Adipocyte (in vitro differentiated cells): ENCODE measurements at regions not wholly inside any gene's neighbourhood (a gene's known extent, or its start where the extent isn't known, plus 50 kb on each side); places are given as distances from the start of the nearest gene placed in this dataset.
"Not testable (repeated sequence)": the region's sequence is repeated elsewhere in the genome, so short reads cannot be mapped to it uniquely, and the experiment has no call there.

Experiments
- DNase-seq: peaks from one replicate; pipeline ENCODE4 v3.0.0-alpha.2; 2015; ENCODE audit warnings: low read depth
- H3K27me3 ChIP-seq: replicated peaks from 2 replicates; pipeline ENCODE4 v1.7.0; 2013; ENCODE audit warnings: mild to moderate bottlenecking, low read length, moderate library complexity; ENCODE audit not compliant: control insufficient read depth, insufficient read depth
- H3K36me3 ChIP-seq: 2 replicates; pipeline ENCODE4 v1.7.0; 2013; ENCODE audit warnings: low read length, mild to moderate bottlenecking, moderate library complexity; ENCODE audit not compliant: control insufficient read depth, insufficient read depth, severe bottlenecking
- H3K4me1 ChIP-seq: 2 replicates; pipeline ENCODE4 v1.7.0; 2013; ENCODE audit warnings: mild to moderate bottlenecking, low read length, moderate library complexity; ENCODE audit not compliant: control insufficient read depth, insufficient read depth
- H3K4me3 ChIP-seq: 2 replicates; pipeline ENCODE4 v1.7.0; 2013; ENCODE audit warnings: mild to moderate bottlenecking, low read length, moderate library complexity
- H3K9ac ChIP-seq: 2 replicates; pipeline ENCODE4 v1.7.0; 2013; ENCODE audit warnings: mild to moderate bottlenecking, low read length, moderate library complexity
- H3K9me3 ChIP-seq: 2 replicates; pipeline ENCODE4 v1.7.0; 2013; ENCODE audit warnings: mild to moderate bottlenecking, low read length, moderate library complexity; ENCODE audit not compliant: control insufficient read depth

DNA sequence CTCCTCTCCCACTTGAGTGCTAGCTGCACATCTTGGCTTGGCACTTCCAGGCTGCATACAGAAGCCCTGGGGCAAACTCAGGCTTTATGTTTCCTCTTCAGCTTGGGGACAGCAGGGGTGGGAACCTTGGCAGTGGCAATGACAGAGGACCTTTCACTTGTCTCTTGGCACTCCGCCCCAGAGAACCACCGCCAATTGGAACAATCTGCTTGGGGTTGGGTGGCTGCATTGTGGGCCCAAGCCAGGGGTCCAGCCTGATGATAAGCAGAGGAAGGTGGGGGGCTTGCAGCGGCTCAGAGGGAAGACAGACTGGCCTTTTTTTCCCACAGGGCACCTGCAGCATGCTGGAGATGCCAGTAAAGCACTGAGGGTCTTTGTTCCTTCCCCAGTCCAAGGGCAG lies 179.0 kb upstream of the NMUR2 start:
- Histone ChIP-seq H3K9me3 (no peaks in the 10 kb centered on the region), H3K9ac (no peak overlapping the region), H3K4me3 (no peak overlapping the region), H3K36me3 (no peaks in the 10 kb centered on the region), H3K27me3 (no peaks in the 10 kb centered on the region), H3K4me1 (no peaks in the 10 kb centered on the region)
- DNase-seq: no peak

DNA sequence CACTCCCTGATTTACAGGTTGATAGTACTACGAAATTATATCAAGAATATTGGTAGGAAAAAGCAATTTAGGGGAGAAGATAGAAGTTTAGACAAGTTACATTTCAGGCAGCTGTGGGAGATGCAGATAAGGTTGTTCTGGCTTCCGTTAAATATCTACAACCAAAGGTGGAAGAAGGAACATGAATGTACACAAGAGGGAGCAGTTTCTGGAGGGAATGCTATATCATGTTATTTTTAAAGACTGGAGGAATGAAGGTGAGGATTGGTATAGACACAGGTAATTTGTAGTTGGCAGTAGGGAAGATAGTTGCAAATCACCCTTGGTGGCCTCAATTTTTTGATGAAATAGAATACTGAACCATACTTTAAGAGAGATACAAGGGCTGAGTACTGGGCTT lies 187.3 kb upstream of the NMUR2 start:
- Histone ChIP-seq H3K9ac (no peak overlapping the region), H3K27me3 (no peaks in the 10 kb centered on the region), H3K4me3 (no peak overlapping the region), H3K36me3 (no peaks in the 10 kb centered on the region), H3K4me1 (no peaks in the 10 kb centered on the region), H3K9me3 (no peaks in the 10 kb centered on the region)
- DNase-seq: no peak

DNA sequence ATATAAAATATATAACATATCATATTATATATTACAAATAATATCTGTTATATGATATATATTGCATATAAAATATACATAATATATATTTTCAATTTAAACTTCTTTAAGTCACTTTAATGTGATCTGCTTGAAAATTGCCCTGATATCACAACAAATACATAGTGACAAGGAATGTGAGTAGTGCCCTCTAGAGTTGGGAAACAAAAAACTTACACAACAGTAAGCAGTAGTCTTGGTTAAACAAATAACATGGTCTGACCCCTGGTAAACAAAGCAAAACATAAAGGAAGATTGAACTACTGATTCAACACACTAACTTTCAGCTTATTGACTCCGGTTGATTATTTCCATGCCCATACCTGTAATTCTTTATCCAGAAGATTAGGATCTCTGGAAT lies 188.3 kb upstream of the NMUR2 start:
- no peaks in the 10 kb centered on the region for H3K27me3 ChIP-seq
- H3K9ac ChIP-seq: no peak overlapping the region
- no peak overlapping the region for H3K4me3 ChIP-seq
- H3K36me3 ChIP-seq: no peaks in the 10 kb centered on the region
- no peaks in the 10 kb centered on the region for H3K4me1 ChIP-seq
- no peak for DNase-seq
- H3K9me3 ChIP-seq: no peaks in the 10 kb centered on the region

DNA sequence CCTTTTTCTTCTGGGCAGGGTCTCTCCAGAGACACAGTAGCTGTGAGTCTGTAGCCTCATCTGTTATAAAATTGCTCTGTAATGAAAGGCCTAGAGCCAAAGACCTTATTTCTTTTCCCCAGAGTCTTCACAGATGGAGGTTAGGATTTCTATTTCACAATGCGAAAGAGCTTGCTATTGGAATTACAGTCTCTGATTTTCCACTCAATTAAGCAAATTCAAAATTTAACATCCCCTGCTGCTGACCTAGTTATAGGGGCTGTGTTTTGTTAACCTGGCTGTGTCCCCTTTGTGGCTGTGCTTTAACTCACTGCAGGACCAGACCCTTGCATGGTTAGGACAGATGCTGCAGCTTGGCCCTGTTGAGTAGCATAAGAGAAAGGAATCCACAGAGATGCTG lies 190.3 kb upstream of the NMUR2 start:
- no peaks in the 10 kb centered on the region for H3K36me3 ChIP-seq

DNA sequence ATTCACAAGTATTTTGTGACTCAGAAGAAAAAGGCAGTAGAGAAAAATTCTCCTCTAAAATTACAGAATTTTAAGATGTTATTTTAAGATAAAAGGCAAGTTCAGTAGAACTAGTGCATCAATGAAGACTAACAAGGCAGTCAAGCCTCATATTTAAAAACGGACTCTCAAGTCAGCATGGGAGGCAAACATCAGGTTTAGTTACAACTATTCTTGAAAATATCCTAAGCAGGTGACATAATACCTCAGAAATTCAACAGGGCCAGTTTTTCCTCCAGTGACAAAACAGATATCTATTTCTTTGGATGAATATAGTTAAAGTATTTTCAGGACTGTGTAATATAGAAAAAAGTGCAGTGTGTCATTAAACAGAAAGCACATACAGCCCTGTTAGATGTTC lies 194.0 kb upstream of the NMUR2 start:
- H3K4me1 ChIP-seq: no peaks in the 10 kb centered on the region
- no peaks in the 10 kb centered on the region for H3K36me3 ChIP-seq
- H3K4me3 ChIP-seq: no peak overlapping the region
- no peak overlapping the region for H3K9ac ChIP-seq
- no peaks in the 10 kb centered on the region for H3K27me3 ChIP-seq
- no peak for DNase-seq
- H3K9me3 ChIP-seq: no peaks in the 10 kb centered on the region

More for the DNA sequence above, 190.3 kb upstream of the NMUR2 start:
- no peaks in the 10 kb centered on the region for H3K27me3 ChIP-seq
- no peak overlapping the region for H3K9ac ChIP-seq
- DNase-seq: no peak
- no peak overlapping the region for H3K4me3 ChIP-seq
- H3K9me3 ChIP-seq: no peaks in the 10 kb centered on the region
- no peaks in the 10 kb centered on the region for H3K4me1 ChIP-seq

DNA sequence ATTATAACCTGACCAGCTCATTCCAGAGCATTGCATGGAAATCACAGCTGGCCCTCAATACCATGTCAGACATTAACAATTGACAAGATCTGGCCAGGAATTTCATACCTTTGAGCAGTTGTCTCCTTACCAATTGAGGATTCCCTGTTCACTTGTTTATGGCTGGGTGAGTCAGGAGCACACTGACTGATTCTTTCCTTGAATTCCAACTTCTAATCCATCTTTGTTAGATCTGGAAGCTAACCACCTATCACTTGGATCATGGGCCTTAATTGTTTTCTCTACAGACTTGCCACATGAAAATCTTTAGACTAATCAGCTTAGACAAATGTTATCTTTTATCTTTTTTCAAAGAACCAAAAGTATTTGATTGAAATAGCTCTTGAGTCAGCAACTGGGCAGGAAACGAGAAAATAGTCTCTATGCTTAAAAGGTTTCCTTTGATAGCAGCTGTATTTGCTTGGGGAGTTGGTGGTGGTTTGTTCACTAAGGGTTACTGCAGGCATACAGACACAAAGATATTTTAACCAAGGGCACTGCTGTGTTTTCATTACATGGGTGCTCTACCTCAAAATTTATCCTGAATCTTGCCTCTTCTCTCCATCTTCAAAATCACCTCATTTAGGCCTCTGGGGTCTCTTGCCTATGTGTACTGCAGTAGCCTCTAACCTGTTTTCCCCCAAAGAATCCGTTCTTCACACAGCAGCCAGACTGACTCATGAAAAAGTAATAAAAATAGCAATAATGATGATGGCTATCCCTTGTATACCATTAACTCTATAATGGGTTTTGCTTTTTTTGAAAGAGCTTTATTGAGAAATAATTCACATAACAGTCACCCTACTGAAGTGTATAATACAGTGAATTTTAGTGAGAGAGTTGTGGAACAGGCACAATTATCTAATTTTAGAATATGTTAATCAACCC lies 197.0 kb upstream of the NMUR2 start:
- no peak overlapping the region for H3K4me3 ChIP-seq
- H3K4me1 ChIP-seq: no peaks in the 10 kb centered on the region
- no peaks in the 10 kb centered on the region for H3K9me3 ChIP-seq
- DNase-seq: no peak
- no peaks in the 10 kb centered on the region for H3K27me3 ChIP-seq
- H3K36me3 ChIP-seq: no peaks in the 10 kb centered on the region
- H3K9ac ChIP-seq: no peak overlapping the region

DNA sequence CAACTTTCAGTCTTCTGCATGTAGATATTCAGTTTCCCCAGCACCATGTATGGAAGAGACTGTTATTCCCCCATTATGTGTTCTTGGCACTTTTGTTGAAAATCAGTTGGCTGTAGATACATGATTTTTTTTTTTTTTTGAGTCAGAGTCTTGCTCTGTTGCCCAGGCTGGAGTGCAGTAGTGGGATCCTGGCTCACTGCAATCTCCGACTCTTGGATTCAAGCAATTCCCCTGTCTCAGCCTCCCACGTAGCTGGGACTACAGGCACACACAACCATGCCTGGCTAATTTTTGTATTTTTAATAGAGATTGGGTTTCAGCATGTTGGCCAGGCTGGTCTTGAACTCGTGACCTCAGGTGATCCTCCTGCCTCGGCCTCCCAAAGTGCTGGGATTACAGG lies 201.0 kb upstream of the NMUR2 start:
- H3K36me3 ChIP-seq, H3K4me3 ChIP-seq: not testable (repeated sequence)

DNA sequence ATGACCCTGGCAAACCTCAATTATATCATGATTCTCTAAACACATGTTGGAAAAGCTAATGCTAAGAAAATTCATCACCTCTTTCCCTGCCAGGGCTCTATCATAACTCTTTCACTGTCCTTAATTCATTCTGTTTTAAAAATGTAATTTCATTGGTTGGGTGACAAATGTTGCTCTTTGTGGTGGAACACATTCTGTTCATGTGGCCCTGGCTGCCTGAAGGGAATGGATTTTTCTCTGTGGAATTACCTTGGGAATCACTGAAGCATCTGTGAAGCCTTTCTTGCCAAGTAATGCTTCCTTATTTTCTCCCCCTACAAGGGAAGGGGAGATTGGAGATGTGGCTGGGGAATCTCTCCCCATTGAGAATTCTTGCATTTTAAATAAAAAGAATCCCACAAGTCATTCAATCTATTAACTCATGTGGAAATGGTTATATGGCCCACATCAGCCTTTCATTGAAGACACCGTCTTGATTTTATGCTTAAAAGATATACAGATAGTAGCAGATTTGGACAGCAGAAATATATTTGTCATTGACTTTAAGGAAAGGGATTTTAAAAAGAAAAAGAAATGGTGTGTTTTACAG lies 201.8 kb upstream of the NMUR2 start:
- H3K4me3 ChIP-seq: no peak overlapping the region

More for the DNA sequence above, 201.0 kb upstream of the NMUR2 start:
- H3K27me3 ChIP-seq, H3K4me1 ChIP-seq, DNase-seq, H3K9ac ChIP-seq, H3K9me3 ChIP-seq: not testable (repeated sequence)

DNA sequence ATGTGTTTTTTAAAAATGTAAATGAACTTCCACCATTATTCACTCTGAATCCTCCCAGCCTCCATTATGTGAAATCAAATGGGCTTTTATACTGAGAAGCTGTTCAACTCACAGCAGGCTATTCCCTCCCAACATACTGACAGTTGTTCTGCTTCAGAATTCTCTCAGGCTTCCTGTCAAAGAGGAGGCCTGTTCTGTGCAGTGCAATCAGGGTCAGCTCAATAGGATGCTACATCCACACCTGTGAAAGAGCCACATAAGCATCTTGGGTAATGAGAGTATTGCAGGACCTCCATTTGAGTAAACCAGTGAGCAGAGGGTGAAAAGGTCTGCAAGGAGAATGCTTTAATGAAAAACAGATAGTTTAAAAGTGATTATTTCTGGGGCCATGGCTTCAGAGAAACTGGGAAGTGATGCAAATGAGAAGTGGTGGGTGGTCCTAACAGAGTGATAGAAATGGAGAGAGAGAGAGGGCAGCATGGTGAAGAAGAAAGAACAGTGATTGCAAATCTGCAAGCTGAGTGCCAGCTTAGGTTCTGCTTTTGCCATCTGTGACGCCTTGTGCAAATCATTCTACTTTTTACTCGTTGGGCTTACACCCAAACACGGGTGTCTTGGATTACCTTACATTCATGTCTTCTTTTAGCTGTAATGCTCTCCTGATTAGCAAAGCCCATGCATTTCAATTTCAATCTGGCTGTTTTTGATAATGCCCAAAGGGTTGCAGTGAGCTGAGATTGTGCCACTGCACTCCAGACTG lies 202.5 kb upstream of the NMUR2 start:
- DNase-seq: no peak

More for the DNA sequence above, 201.8 kb upstream of the NMUR2 start:
- Histone ChIP-seq H3K27me3 (no peaks in the 10 kb centered on the region), H3K9ac (no peak overlapping the region), H3K36me3 (no peaks in the 10 kb centered on the region), H3K9me3 (no peaks in the 10 kb centered on the region), H3K4me1 (no peaks in the 10 kb centered on the region)
- no peak for DNase-seq

DNA sequence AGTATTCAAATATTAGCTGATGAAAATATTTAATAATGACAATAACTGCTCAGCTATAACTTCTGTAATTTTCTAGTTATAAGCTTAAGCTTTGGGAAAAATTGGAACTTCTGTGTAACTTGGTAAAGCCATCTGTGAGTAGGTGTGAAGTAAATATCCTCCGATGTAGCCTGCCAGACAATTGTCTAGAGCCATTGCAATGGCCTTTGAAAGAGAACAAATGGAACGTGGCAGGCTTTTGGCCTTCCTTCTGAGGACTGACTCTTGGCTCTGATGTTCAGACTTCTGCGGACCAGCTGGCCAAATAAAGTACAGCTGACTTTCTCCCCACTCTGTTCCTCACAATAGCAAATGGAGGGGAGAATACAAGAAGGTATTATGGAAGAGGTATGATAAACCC lies 203.4 kb upstream of the NMUR2 start:
- Histone ChIP-seq H3K4me1 (no peaks in the 10 kb centered on the region), H3K36me3 (no peaks in the 10 kb centered on the region), H3K27me3 (no peaks in the 10 kb centered on the region), H3K4me3 (no peak overlapping the region), H3K9me3 (no peaks in the 10 kb centered on the region), H3K9ac (no peak overlapping the region)
- DNase-seq: no peak

More for the DNA sequence above, 202.5 kb upstream of the NMUR2 start:
- no peak overlapping the region for H3K4me3 ChIP-seq
- no peaks in the 10 kb centered on the region for H3K4me1 ChIP-seq
- no peaks in the 10 kb centered on the region for H3K9me3 ChIP-seq
- no peaks in the 10 kb centered on the region for H3K27me3 ChIP-seq
- no peak overlapping the region for H3K9ac ChIP-seq
- H3K36me3 ChIP-seq: no peaks in the 10 kb centered on the region

DNA sequence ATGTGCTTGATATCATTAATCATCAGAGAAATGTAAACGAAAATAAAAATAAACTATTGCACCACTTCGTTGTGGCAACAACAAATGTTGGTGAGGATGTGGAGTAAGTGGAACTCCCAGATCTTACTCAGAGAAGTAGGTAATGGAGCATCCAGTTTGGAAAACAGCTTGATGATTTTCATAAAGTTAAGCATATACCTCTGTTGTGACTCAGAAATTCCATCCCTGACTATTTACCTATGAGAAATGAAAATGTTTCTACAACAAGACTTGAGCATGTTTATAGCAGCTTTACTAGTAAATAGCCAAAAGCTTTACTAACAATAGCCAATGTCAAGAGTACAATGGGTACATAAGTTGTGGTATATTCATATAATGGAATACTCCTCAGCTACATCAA lies 214.7 kb upstream of the NMUR2 start:
- DNase-seq: no peak
- Histone ChIP-seq H3K4me1 (no peaks in the 10 kb centered on the region), H3K36me3 (no peaks in the 10 kb centered on the region)

More for the DNA sequence above, 214.7 kb upstream of the NMUR2 start:
- Histone ChIP-seq H3K9ac (no peak overlapping the region), H3K9me3 (no peaks in the 10 kb centered on the region), H3K4me3 (no peak overlapping the region), H3K27me3 (no peaks in the 10 kb centered on the region)
